CD14-positive monocyte (primary cell): ENCODE measurements at regions not wholly inside any gene's neighbourhood (a gene's known extent, or its start where the extent isn't known, plus 50 kb on each side); places are given as distances from the start of the nearest gene placed in this dataset.

Experiments used
- DNase-seq, 3 donors: peaks; one replicate each; pipeline ENCODE4 v3.0.0-alpha.2; 2011 to 2022
- H2AFZ ChIP-seq: 2 replicates; pipeline ENCODE4 v1.6.0; 2012; ENCODE audit warnings: mild to moderate bottlenecking, low read depth, low read length, inconsistent platforms; ENCODE audit not compliant: insufficient read depth, poor library complexity, severe bottlenecking
- H3K27ac ChIP-seq, 2 donors: 1 replicate in 1 of 2; 2 replicates in 1 of 2; pipeline ENCODE4 v1.5.1; 2012 to 2013; ENCODE audit warnings: low read length in 2 of 2, control low read depth in 1 of 2, inconsistent platforms in 1 of 2, low read depth in 1 of 2, mild to moderate bottlenecking in 1 of 2
- H3K27me3 ChIP-seq, 2 donors: one replicate each; pipeline versions ENCODE4 v1.6.0 to v1.6.1; 2011 to 2013; ENCODE audit warnings: low read length in 2 of 2; ENCODE audit not compliant: control insufficient read depth in 2 of 2, insufficient read depth in 2 of 2
- H3K36me3 ChIP-seq, 2 donors: replicated peaks in 1 of 2; 1 replicate in 1 of 2; 2 replicates in 1 of 2; pipeline versions ENCODE4 v1.5.1 to v1.6.1; 2012 to 2013; ENCODE audit warnings: low read length in 2 of 2, control low read depth in 1 of 2, inconsistent platforms in 1 of 2, mild to moderate bottlenecking in 1 of 2; ENCODE audit not compliant: insufficient read depth in 2 of 2, control insufficient read depth in 1 of 2
- H3K4me1 ChIP-seq, 2 donors: 1 replicate in 1 of 2; 2 replicates in 1 of 2; pipeline versions ENCODE4 v1.5.1 to v1.6.1; 2012 to 2013; ENCODE audit warnings: low read length in 2 of 2, control low read depth in 1 of 2, inconsistent platforms in 1 of 2, mild to moderate bottlenecking in 1 of 2, moderate library complexity in 1 of 2; ENCODE audit not compliant: insufficient read depth in 2 of 2, control insufficient read depth in 1 of 2
- H3K4me2 ChIP-seq: replicated peaks from 2 replicates; pipeline ENCODE3; 2012; ENCODE audit warnings: low read length, moderate library complexity, mild to moderate bottlenecking; ENCODE audit not compliant: poor library complexity, severe bottlenecking; ENCODE audit errors: extremely low read depth
- H3K4me3 ChIP-seq, 3 experiments: fragments of 200-600 bp in 1 of 3; sonication (generic) in 1 of 3; replicated peaks in 1 of 3; 1 replicate in 2 of 3; 2 replicates in 1 of 3; pipeline ENCODE4 v1.5.1; 2011 to 2013; ENCODE audit warnings: low read length in 3 of 3, mild to moderate bottlenecking in 3 of 3, control low read depth in 2 of 3, low read depth in 2 of 3, inconsistent platforms in 1 of 3, moderate library complexity in 1 of 3
- H3K79me2 ChIP-seq: 2 replicates; pipeline ENCODE4 v1.6.0; 2012; ENCODE audit warnings: mild to moderate bottlenecking, control low read depth, inconsistent platforms, low read length, moderate library complexity; ENCODE audit not compliant: insufficient read depth
- H3K9ac ChIP-seq: 2 replicates; pipeline ENCODE4 v1.6.0; 2017; ENCODE audit warnings: low read length, mild to moderate bottlenecking; ENCODE audit not compliant: insufficient read depth, poor library complexity, severe bottlenecking
- H3K9me3 ChIP-seq, 2 donors: replicated peaks in 1 of 2; 1 replicate in 1 of 2; 2 replicates in 1 of 2; pipeline versions ENCODE4 v1.5.1 to v1.6.1; 2012 to 2013; ENCODE audit warnings: low read length in 2 of 2, control low read depth in 1 of 2; ENCODE audit not compliant: control insufficient read depth in 1 of 2, insufficient read depth in 1 of 2
- H4K20me1 ChIP-seq: 2 replicates; pipeline ENCODE4 v1.6.0; 2012; ENCODE audit warnings: mild to moderate bottlenecking, low read length, control low read depth, moderate library complexity; ENCODE audit not compliant: insufficient read depth
- H3K27ac Mint-ChIP-seq, 7 donors: one replicate each; pipeline ENCODE4 v1.8.0; 2020; ENCODE audit warnings: mild to moderate bottlenecking in 7 of 7, mixed read lengths in 7 of 7, moderate library complexity in 6 of 7, inconsistent platforms in 2 of 7
- H3K27me3 Mint-ChIP-seq, 3 donors: one replicate each; pipeline ENCODE4 v1.8.0; 2021 to 2022; ENCODE audit warnings: low read depth in 3 of 3, mild to moderate bottlenecking in 3 of 3, mixed read lengths in 3 of 3, moderate library complexity in 3 of 3, inconsistent platforms in 1 of 3
- H3K36me3 Mint-ChIP-seq, 2 donors: one replicate each; pipeline ENCODE4 v1.8.0; 2020; ENCODE audit warnings: mixed read lengths in 2 of 2, inconsistent platforms in 1 of 2, mild to moderate bottlenecking in 1 of 2
- H3K4me1 Mint-ChIP-seq: one replicate; pipeline ENCODE4 v1.8.0; 2020; ENCODE audit warnings: mild to moderate bottlenecking, mixed read lengths
- H3K4me3 Mint-ChIP-seq, 2 donors: one replicate each; pipeline ENCODE4 v1.8.0; 2020; ENCODE audit warnings: mild to moderate bottlenecking in 2 of 2, mixed read lengths in 2 of 2, moderate library complexity in 1 of 2
- H3K9me3 Mint-ChIP-seq, 7 donors: one replicate each; pipeline ENCODE4 v1.8.0; 2020 to 2022; ENCODE audit warnings: mixed read lengths in 7 of 7, mild to moderate bottlenecking in 6 of 7, moderate library complexity in 6 of 7, inconsistent platforms in 2 of 7
- CTCF ChIP-seq: fragments of 200-600 bp; IDR thresholded peaks from one replicate; pipeline ENCODE4 v1.8.0; 2022; ENCODE audit warnings: antibody characterized with exemption, mild to moderate bottlenecking
- WGBS: methylation state at CpG from one replicate; pipeline ENCODE4 v1.1.5; 2013; ENCODE audit warnings: missing lambda C conversion rate; ENCODE audit not compliant: insufficient coverage; 5-methylcytosine and 5-hydroxymethylcytosine counted together
- intact Hi-C, 2 donors: fragments of 100-400 bp; cut with micrococcal nuclease; formaldehyde crosslinking; loops; one replicate each; pipeline versions ENCODE4 v1.15.0 to v1.15.1; 2023

- H3K9me3 Mint-ChIP-seq: peaks cover 0 to 3% (median 0%) of the 10 kb centered on the region in 7 donors
- Histone ChIP-seq H3K4me2 (no peak overlapping the region), H3K79me2 (no peaks in the 10 kb centered on the region), H2AFZ (no peak overlapping the region), H3K36me3 (no peaks in the 10 kb centered on the region), H3K27me3 (no peaks in the 10 kb centered on the region), H3K9ac (no peak overlapping the region), H3K9me3 (no peaks in the 10 kb centered on the region), H3K4me3 (no peak overlapping the region), H3K27ac (no peak overlapping the region), H4K20me1 (no peaks in the 10 kb centered on the region), H3K4me1 (no peaks in the 10 kb centered on the region)
- no peak for DNase-seq
- H3K36me3 Mint-ChIP-seq: no peaks in the 10 kb centered on the region
- H3K27me3 Mint-ChIP-seq: peaks cover 0 to 2% (median 1%) of the 10 kb centered on the region in 3 donors
- H3K4me3 Mint-ChIP-seq: no peak overlapping the region
- intact Hi-C loops: no loop called here
- TF ChIP-seq CTCF: no peak
- H3K4me1 Mint-ChIP-seq: no peaks in the 10 kb centered on the region
- H3K27ac Mint-ChIP-seq: no peak overlapping the region
These were observed 828.6 kb upstream of the NR2F2 start for GRCh38 chr15:95501865-95502264.

GRCh38 chr15:95503107-95503506 is 827.4 kb upstream of the NR2F2 start:
- H3K27ac ChIP-seq: no peak overlapping the region
- no peaks in the 10 kb centered on the region for H3K27me3 ChIP-seq
- Mint-ChIP-seq H3K4me1 (no peaks in the 10 kb centered on the region), H3K36me3 (no peaks in the 10 kb centered on the region), H3K27me3 (peaks cover 0 to 2% (median 1%) of the 10 kb centered on the region in 3 donors), H3K4me3 (no peak overlapping the region), H3K9me3 (peaks cover 0 to 3% (median 0%) of the 10 kb centered on the region in 7 donors), H3K27ac (no peak overlapping the region)
- no peaks in the 10 kb centered on the region for H3K36me3 ChIP-seq
- no peak overlapping the region for H3K9ac ChIP-seq
- H3K79me2 ChIP-seq: no peaks in the 10 kb centered on the region
- WGBS: 60% methylated on average over 1 of the region's 2 CpGs
- no peaks in the 10 kb centered on the region for H3K9me3 ChIP-seq
- no peak overlapping the region for H3K4me3 ChIP-seq
- H3K4me1 ChIP-seq: no peaks in the 10 kb centered on the region
- no peaks in the 10 kb centered on the region for H4K20me1 ChIP-seq
- intact Hi-C loops: no loop called here
- H2AFZ ChIP-seq: no peak overlapping the region
- no peak overlapping the region for H3K4me2 ChIP-seq
- TF ChIP-seq CTCF: no peak
- DNase-seq: no peak
